RPMI7951 (cell line): ENCODE measurements at regions not wholly inside any gene's neighbourhood (a gene's known extent, or its start where the extent isn't known, plus 50 kb on each side); places are given as distances from the start of the nearest gene placed in this dataset.
"Not testable (repeated sequence)": the region's sequence is repeated elsewhere in the genome, so short reads cannot be mapped to it uniquely, and the experiment has no call there.

ENCODE experiments used
- DNase-seq: peaks from one replicate; pipeline ENCODE4 v3.0.0-alpha.2; 2012; ENCODE audit warnings: low read depth

DNA sequence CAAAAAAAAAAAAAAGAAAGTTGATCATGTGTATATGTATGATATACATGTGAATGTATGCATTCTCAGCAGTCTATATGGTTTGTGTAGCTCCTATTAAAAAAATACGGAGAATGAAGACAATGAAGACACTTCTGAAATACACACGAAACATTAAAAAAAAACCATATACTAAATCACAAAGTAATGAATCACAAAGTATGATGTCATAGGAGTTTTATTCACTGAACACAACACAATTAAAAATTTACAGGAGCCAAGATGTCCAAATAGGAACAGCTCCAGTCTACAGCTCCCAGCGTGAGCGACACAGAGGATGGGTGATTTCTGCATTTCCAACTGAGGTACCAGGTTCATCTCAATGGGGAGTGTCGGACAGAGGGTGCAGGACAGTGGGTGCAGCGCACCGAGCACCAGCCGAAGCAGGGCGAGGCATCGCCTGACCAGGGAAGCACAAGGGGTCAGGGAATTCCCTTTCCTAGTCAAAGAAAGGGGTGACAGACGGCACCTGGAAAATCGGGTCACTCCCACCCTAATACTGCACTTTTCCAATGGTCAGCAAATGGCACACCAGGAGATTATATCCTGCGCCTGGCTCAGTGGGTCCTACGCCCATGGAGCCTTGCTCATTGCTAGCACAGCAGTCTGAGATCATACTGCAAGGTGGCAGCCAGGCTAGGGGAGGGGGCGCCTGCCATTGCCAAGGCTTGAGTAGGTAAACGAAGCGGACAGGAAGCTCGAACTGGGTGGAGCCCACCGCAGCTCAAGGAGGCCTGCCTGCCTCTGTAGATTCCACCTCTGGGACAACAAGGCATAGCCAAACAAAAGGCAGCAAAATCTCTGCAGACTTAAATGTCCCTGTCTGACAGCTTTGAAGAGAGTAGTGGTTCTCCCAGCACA, 53.9 kb upstream of the TUSC1 start:
- not testable (repeated sequence) for DNase-seq
